H1 (cell line): ENCODE measurements at regions not wholly inside any gene's neighbourhood (a gene's known extent, or its start where the extent isn't known, plus 50 kb on each side); places are given as distances from the start of the nearest gene placed in this dataset.

Experiments used
- KDM1A ChIP-seq: fragments of 200-600, 300-600 bp; sonication (generic); IDR thresholded peaks from 2 replicates; pipeline ENCODE4 v1.7.1; 2016; ENCODE audit warnings: mild to moderate bottlenecking, low read length, borderline replicate concordance
- RFX5 ChIP-seq: IDR thresholded peaks from 2 replicates; pipeline ENCODE4 v1.6.1; 2011; ENCODE audit warnings: low read depth, low read length, improper control_type of control experiment, borderline replicate concordance
- YY1 ChIP-seq: IDR thresholded peaks from 2 replicates; pipeline ENCODE4 v1.6.1; 2011; ENCODE audit warnings: low read depth, mild to moderate bottlenecking, low read length

DNA sequence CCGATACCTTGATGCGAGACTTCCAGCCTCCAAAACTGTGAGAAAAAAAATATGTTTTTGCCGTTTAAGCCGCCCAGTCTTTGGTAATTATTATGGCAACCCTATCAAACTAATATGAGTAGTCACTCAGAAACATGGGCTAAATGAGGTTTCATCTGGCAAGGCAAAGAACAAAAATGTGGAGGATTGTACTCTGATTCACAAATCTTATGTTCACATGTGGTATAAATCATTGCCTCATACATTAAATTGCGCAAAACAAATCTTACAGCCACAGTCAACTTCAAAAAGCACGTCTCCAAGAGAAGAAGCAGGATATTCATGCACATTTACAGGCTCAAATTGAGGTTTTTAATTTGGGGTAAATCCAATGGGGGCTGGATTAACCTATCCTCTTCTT is 1435.4 kb upstream of the LRRTM1 start (continued):
- TF ChIP-seq YY1, result no peak
- TF ChIP-seq KDM1A, result no peak
- no peak for TF ChIP-seq RFX5
